GM12878 (cell line): ENCODE measurements at regions not wholly inside any gene's neighbourhood (a gene's known extent, or its start where the extent isn't known, plus 50 kb on each side); places are given as distances from the start of the nearest gene placed in this dataset.

Experiments used
- ATF3 ChIP-seq: IDR thresholded peaks from 2 replicates; pipeline ENCODE4 v1.6.1; 2011; ENCODE audit warnings: low read depth, mild to moderate bottlenecking, low read length, moderate library complexity, borderline replicate concordance; ENCODE audit errors: extremely low read depth
- CBX5 ChIP-seq: sonication (generic); IDR thresholded peaks from 2 replicates; pipeline ENCODE4 v1.6.1; 2016; ENCODE audit warnings: low read depth, moderate library complexity, mild to moderate bottlenecking, inconsistent platforms
- CHD4 ChIP-seq: fragments of 200-600 bp; sonication (generic); IDR thresholded peaks from 2 replicates; pipeline ENCODE4 v1.6.1; 2016; ENCODE audit warnings: mild to moderate bottlenecking
- CTCF ChIP-seq, 3 experiments: IDR thresholded peaks in 2 of 3; conservative IDR thresholded peaks in 1 of 3; 2 replicates each; pipeline ENCODE4 v1.5.1; 2011; ENCODE audit warnings: low read depth in 3 of 3, low read length in 3 of 3, mild to moderate bottlenecking in 3 of 3, control low read depth in 2 of 3, moderate library complexity in 2 of 3, inconsistent platforms in 1 of 3, mixed read lengths in 1 of 3; ENCODE audit not compliant: control insufficient read depth in 2 of 3, insufficient read depth in 1 of 3; ENCODE audit errors: extremely low read depth in 1 of 3
- EP300 ChIP-seq, 2 experiments: fragments of 150-350 bp in 1 of 2; IDR thresholded peaks; 2 replicates each; pipeline ENCODE4 v1.6.1; 2011 to 2012; ENCODE audit warnings: low read depth in 2 of 2, low read length in 2 of 2, borderline replicate concordance in 1 of 2, improper control_type of control experiment in 1 of 2, inconsistent platforms in 1 of 2; ENCODE audit not compliant: control insufficient read depth in 1 of 2
- HSF1 ChIP-seq: fragments of 150-350 bp; IDR thresholded peaks from 2 replicates; pipeline ENCODE4 v1.6.1; 2014; ENCODE audit warnings: mild to moderate bottlenecking, low read depth, low read length
- MAX ChIP-seq: IDR thresholded peaks from 2 replicates; pipeline ENCODE4 v1.6.1; 2012; ENCODE audit warnings: low read depth, low read length, improper control_type of control experiment
- MTA2 ChIP-seq: fragments of 450-650 bp; IDR thresholded peaks from 2 replicates; pipeline ENCODE4 v1.6.1; 2016; ENCODE audit warnings: low read depth, mild to moderate bottlenecking, moderate library complexity
- POU2F2 ChIP-seq: IDR thresholded peaks from 3 replicates; pipeline ENCODE4 v1.6.1; 2011; ENCODE audit warnings: low read depth, mild to moderate bottlenecking, low read length, borderline replicate concordance
- SP1 ChIP-seq: IDR thresholded peaks from one replicate; pipeline ENCODE4 v1.6.1; 2011; ENCODE audit warnings: low read depth, low read length
- USF1 ChIP-seq: IDR thresholded peaks from 2 replicates; pipeline ENCODE4 v1.6.1; 2011; ENCODE audit warnings: borderline replicate concordance, low read depth, mild to moderate bottlenecking, moderate library complexity, mixed read lengths, low read length; ENCODE audit not compliant: insufficient read depth; ENCODE audit errors: extremely low read length
- ZBED1 ChIP-seq: IDR thresholded peaks from 2 replicates; pipeline ENCODE4 v1.6.1; 2016; ENCODE audit warnings: borderline replicate concordance

GRCh38 chr20:40607927-40608326 lies 81.1 kb downstream of the MAFB start (continued):
- no peak for TF ChIP-seq CTCF (IDR thresholded peaks at IDR 0.05 in 2 of 3, conservative IDR thresholded peaks at IDR 0.05 in 1 of 3; ENCODE audit: control insufficient read depth in 2 of 3, extremely low read depth in 1 of 3, insufficient read depth in 1 of 3, low read depth in 3 of 3, low read length in 3 of 3)
- TF ChIP-seq CBX5 = no peak
- no peak for TF ChIP-seq MTA2
- TF ChIP-seq USF1 = no peak
- no peak for TF ChIP-seq POU2F2
- TF ChIP-seq ATF3 = no peak
- TF ChIP-seq EP300 (IDR thresholded peaks at IDR 0.05; ENCODE audit: borderline replicate concordance in 1 of 2, control insufficient read depth in 1 of 2, low read depth in 2 of 2, low read length in 2 of 2) = no peak
- no peak for TF ChIP-seq ZBED1
- TF ChIP-seq SP1 = no peak
- TF ChIP-seq MAX = no peak
- TF ChIP-seq CHD4 = no peak
- TF ChIP-seq HSF1 = no peak
- TF ChIP-seq, all 136 proteins: peak for 0
